Lower lobe of right lung (tissue), 2 donors: ENCODE measurements at regions not wholly inside any gene's neighbourhood (a gene's known extent, or its start where the extent isn't known, plus 50 kb on each side); places are given as distances from the start of the nearest gene placed in this dataset.

Source experiments
- ATAC-seq, 2 donors: fragments of 200-7000 bp; cut with Tn5 transposase; one replicate each; pipeline ENCODE4 v1.9.1; 2020 to 2022; ENCODE audit warnings: mild to moderate bottlenecking in 2 of 2, moderate library complexity in 2 of 2
- DNase-seq: peaks from one replicate; pipeline ENCODE4 v3.0.0-alpha.2; 2020
- H3K27ac ChIP-seq: fragments of 200-600 bp; one replicate; pipeline ENCODE4 v1.8.0; 2022
- H3K27me3 ChIP-seq: fragments of 200-600 bp; one replicate; pipeline ENCODE4 v1.8.0; 2022; ENCODE audit warnings: low read depth
- H3K36me3 ChIP-seq: fragments of 200-600 bp; one replicate; pipeline ENCODE4 v1.8.0; 2022; ENCODE audit warnings: mild to moderate bottlenecking
- H3K4me1 ChIP-seq: fragments of 200-600 bp; one replicate; pipeline ENCODE4 v1.8.0; 2022
- H3K4me3 ChIP-seq: fragments of 200-600 bp; one replicate; pipeline ENCODE4 v1.8.0; 2022; ENCODE audit warnings: mild to moderate bottlenecking
- H3K9me3 ChIP-seq: fragments of 200-600 bp; one replicate; pipeline ENCODE4 v1.8.0; 2022
- CTCF ChIP-seq: fragments of 200-600 bp; IDR thresholded peaks from one replicate; pipeline ENCODE4 v1.8.0; 2022; ENCODE audit warnings: antibody characterized with exemption, mild to moderate bottlenecking
- intact Hi-C: fragments of 100-400 bp; cut with DNase I; formaldehyde crosslinking; loops from one replicate; pipeline ENCODE4 v1.11.0; 2022
- donor health status: DM: no; HTN: yes; CAD: no; lungs with severe emphysema.

DNA sequence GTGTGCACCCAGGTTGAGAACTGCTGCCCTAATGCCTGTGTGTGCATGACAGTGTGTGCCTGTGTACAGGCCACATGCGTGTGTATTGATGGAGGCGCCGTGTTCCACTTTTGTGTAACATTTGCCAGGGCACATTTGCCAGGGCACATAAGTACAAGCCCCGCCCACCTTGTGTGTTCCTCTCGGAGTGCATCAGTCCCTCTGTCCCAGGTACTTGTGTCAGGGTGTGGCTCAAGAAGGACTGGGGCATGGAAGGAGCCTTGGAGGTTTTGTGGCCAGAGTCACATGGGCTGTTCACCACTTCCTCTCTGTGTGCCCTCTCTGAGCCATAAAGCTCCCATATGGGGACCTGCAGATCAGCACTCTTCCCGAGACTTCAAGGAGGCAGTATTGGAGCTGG, 73.9 kb downstream of the MRM1 start:
- Histone ChIP-seq H3K27ac (no peak overlapping the region), H3K36me3 (no peaks in the 10 kb centered on the region), H3K4me1 (no peaks in the 10 kb centered on the region), H3K27me3 (no peaks in the 10 kb centered on the region), H3K4me3 (no peak overlapping the region), H3K9me3 (no peaks in the 10 kb centered on the region)
- DNase-seq = no peak
- intact Hi-C loops = no loop called here
- no peak for TF ChIP-seq CTCF
- peak in 1 of 2 donors; percentile 13 for ATAC-seq

- Histone ChIP-seq H3K9me3 (no peaks in the 10 kb centered on the region), H3K36me3 (no peaks in the 10 kb centered on the region), H3K27me3 (no peaks in the 10 kb centered on the region), H3K4me3 (no peak overlapping the region), H3K27ac (no peak overlapping the region), H3K4me1 (no peaks in the 10 kb centered on the region)
- TF ChIP-seq CTCF = no peak
- intact Hi-C loops = no loop called here
- no peak for ATAC-seq
- DNase-seq = no peak
Observed at GRCh38 chr17:36675786-36676185, 74.4 kb downstream of the MRM1 start.

DNA sequence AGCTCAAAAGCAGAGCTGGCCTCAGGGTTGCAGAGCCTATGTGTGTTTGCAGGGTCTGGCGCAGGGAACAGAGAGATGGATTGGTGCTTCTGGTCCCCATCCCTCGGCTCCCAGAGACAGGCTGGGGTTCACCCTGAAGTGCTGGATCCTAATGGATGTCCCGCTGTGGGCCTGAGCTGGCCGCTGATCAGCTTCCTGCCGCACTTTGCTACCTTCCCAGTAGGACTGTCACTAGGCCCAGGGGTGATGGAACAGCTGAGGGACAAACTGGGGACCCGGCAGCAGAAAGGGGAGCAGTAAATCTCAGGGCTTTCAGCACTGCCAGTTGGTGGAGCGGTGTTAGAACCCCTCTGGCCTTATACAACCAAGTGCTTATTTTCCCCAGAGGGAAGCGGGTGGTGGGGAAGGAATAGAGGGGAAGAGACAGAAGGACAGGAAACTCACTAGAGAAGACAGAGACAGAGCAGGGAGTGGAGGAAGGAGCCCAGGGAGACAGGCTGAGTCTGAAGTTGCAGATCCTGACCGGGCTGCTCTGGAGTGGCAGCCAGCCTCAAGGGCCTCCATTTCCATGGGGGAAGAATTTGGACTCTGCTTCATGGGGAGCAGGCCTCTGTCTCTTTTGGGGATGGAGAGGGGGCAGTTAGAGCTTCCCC, 78.6 kb downstream of the MRM1 start:
- no peaks in the 10 kb centered on the region for H3K27me3 ChIP-seq
- intact Hi-C loops = no loop called here
- ATAC-seq = no peak
- no peak for DNase-seq
- no peak overlapping the region for H3K27ac ChIP-seq
- H3K4me1 ChIP-seq = no peaks in the 10 kb centered on the region
- no peak for TF ChIP-seq CTCF
- H3K4me3 ChIP-seq = no peak overlapping the region
- H3K9me3 ChIP-seq = no peaks in the 10 kb centered on the region
- no peaks in the 10 kb centered on the region for H3K36me3 ChIP-seq

GRCh38 chr17:36680701-36681202, 79.4 kb downstream of the MRM1 start:
- H3K9me3 ChIP-seq = no peaks in the 10 kb centered on the region
- ATAC-seq = no peak
- TF ChIP-seq CTCF = no peak

DNA sequence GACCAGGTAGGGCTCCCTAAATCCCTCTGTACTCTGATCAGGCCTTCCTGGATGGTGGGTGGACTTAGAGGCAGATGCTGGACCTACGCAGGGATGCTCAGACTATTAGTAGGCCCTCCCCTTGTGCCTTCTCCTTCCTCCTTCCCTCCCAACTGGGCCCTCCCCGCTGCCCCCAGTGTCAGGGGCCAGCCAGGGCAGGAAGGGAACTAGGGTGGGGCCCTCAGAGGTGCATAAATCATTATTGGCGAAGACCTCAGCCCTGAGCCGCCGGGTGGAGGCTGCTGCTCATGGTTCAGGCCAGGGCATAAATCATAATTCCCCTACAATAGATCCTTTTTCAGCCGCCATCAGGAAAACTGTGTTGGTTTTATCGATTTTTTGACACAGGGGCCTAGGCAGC, 81.4 kb downstream of the MRM1 start:
- ATAC-seq (no peak), DNase-seq (no peak)
- Histone ChIP-seq H3K36me3 (no peaks in the 10 kb centered on the region), H3K4me3 (no peak overlapping the region), H3K9me3 (no peaks in the 10 kb centered on the region), H3K27ac (no peak overlapping the region), H3K4me1 (no peaks in the 10 kb centered on the region), H3K27me3 (no peaks in the 10 kb centered on the region)
- no peak for TF ChIP-seq CTCF
- intact Hi-C loops = no loop called here

More at GRCh38 chr17:36680701-36681202, 79.4 kb downstream of the MRM1 start:
- Histone ChIP-seq H3K27ac (no peak overlapping the region), H3K4me1 (no peaks in the 10 kb centered on the region), H3K4me3 (no peak overlapping the region), H3K27me3 (no peaks in the 10 kb centered on the region), H3K36me3 (no peaks in the 10 kb centered on the region)
- intact Hi-C loops = no loop called here
- no peak for DNase-seq
